H1 (cell line): ENCODE measurements at regions not wholly inside any gene's neighbourhood (a gene's known extent, or its start where the extent isn't known, plus 50 kb on each side); places are given as distances from the start of the nearest gene placed in this dataset.

Source experiments
- CTCF ChIA-PET: fragments of 300-600 bp; sonication (Branson Sonifier 250); formaldehyde crosslinking; loops from one replicate; lab custom pipeline; 2021; ENCODE audit not compliant: partially characterized antibody; lab: Charles Lee
- POLR2A ChIA-PET: fragments of 300-600 bp; sonication (Branson Sonifier 250); formaldehyde crosslinking; loops from one replicate; lab custom pipeline; 2021; ENCODE audit warnings: inconsistent platforms; ENCODE audit not compliant: partially characterized antibody; lab: Charles Lee
- DNase-seq, 2 experiments: peaks; one replicate each; pipeline versions ENCODE4 v3.0.0 to v3.0.0-alpha.2; 2010 to 2022; ENCODE audit warnings: low spot score in 2 of 2, low read depth in 1 of 2, mixed read lengths in 1 of 2
- FAIRE-seq: peaks from 2 replicates; lab custom pipeline; 2011; peaks lifted over from hg19 to GRCh38; lab: Jason Lieb, UNC
- H2AFZ ChIP-seq: 2 replicates; pipeline ENCODE4 v1.8.1; 2012; ENCODE audit warnings: low read length, inconsistent platforms
- H2AK5ac ChIP-seq: 2 replicates; pipeline ENCODE4 v1.6.1; 2013; ENCODE audit warnings: low read depth, low read length
- H2BK120ac ChIP-seq: replicated peaks from 2 replicates; pipeline ENCODE3; 2013; ENCODE audit warnings: low read depth, low read length, inconsistent platforms
- H2BK12ac ChIP-seq: 2 replicates; pipeline ENCODE4 v1.6.1; 2013; ENCODE audit warnings: low read depth, low read length
- H2BK15ac ChIP-seq: 2 replicates; pipeline ENCODE4 v1.6.1; 2013; ENCODE audit warnings: low read length
- H2BK20ac ChIP-seq: 2 replicates; pipeline ENCODE4 v1.6.1; 2013; ENCODE audit warnings: low read length
- H2BK5ac ChIP-seq: 2 replicates; pipeline ENCODE4 v1.6.1; 2013; ENCODE audit warnings: low read depth, low read length
- H3K14ac ChIP-seq: 2 replicates; pipeline ENCODE4 v1.6.1; 2013; ENCODE audit warnings: inconsistent platforms; ENCODE audit not compliant: insufficient read length
- H3K18ac ChIP-seq: 2 replicates; pipeline ENCODE4 v1.6.1; 2013; ENCODE audit warnings: low read length; ENCODE audit errors: extremely low read depth
- H3K23ac ChIP-seq: 2 replicates; pipeline ENCODE4 v1.6.1; 2013; ENCODE audit warnings: inconsistent platforms; ENCODE audit not compliant: insufficient read length
- H3K23me2 ChIP-seq: 2 replicates; pipeline ENCODE4 v1.6.1; 2013; ENCODE audit warnings: low read depth, low read length
- H3K27ac ChIP-seq: 2 replicates; pipeline ENCODE4 v1.6.1; 2011; ENCODE audit warnings: low read depth, low read length, inconsistent platforms
- H3K27me3 ChIP-seq, 4 experiments: replicated peaks in 1 of 4; 1 replicate in 1 of 4; 2 replicates in 3 of 4; pipeline versions ENCODE4 v1.6.1 to v1.8.1; 2011 to 2013; ENCODE audit warnings: low read length in 3 of 4, mild to moderate bottlenecking in 3 of 4, inconsistent platforms in 2 of 4, mixed read lengths in 2 of 4, moderate library complexity in 1 of 4; ENCODE audit not compliant: control insufficient read depth in 3 of 4, insufficient read depth in 3 of 4; ENCODE audit errors: extremely low read depth in 1 of 4
- H3K36me3 ChIP-seq, 4 experiments: 2 replicates each; pipeline versions ENCODE4 v1.6.1 to v1.8.1; 2011 to 2013; ENCODE audit warnings: mild to moderate bottlenecking in 4 of 4, low read length in 3 of 4, moderate library complexity in 2 of 4, control low read depth in 1 of 4, inconsistent platforms in 1 of 4; ENCODE audit not compliant: insufficient read depth in 4 of 4, control insufficient read depth in 2 of 4
- H3K4ac ChIP-seq: replicated peaks from 2 replicates; pipeline ENCODE3; 2013; ENCODE audit warnings: low read length, low read depth, mixed read lengths, inconsistent platforms; ENCODE audit not compliant: insufficient read length
- H3K4me1 ChIP-seq, 4 experiments: replicated peaks in 1 of 4; 1 replicate in 1 of 4; 2 replicates in 3 of 4; pipeline versions ENCODE4 v1.6.1 to v1.8.1; 2011 to 2013; ENCODE audit warnings: low read length in 3 of 4, inconsistent platforms in 2 of 4, mixed read lengths in 1 of 4; ENCODE audit not compliant: insufficient read depth in 4 of 4, control insufficient read depth in 3 of 4
- H3K4me2 ChIP-seq, 2 experiments: 2 replicates each; pipeline versions ENCODE4 v1.6.1 to v1.8.1; 2011 to 2013; ENCODE audit warnings: low read depth in 2 of 2, low read length in 2 of 2, control low read depth in 1 of 2, inconsistent platforms in 1 of 2, mild to moderate bottlenecking in 1 of 2; ENCODE audit not compliant: insufficient read depth in 1 of 2
- H3K4me3 ChIP-seq, 4 experiments: fragments of 200-600, 300-600 bp in 1 of 4; sonication (generic), shearing (Covaris generic), sonication (Bioruptor Twin) in 1 of 4; 2 replicates each; pipeline versions ENCODE4 v1.5.1 to v1.8.1; 2011 to 2016; ENCODE audit warnings: low read length in 4 of 4, low read depth in 3 of 4, control low read depth in 2 of 4, inconsistent platforms in 2 of 4, mild to moderate bottlenecking in 2 of 4, mixed read lengths in 1 of 4, moderate library complexity in 1 of 4; ENCODE audit not compliant: insufficient read depth in 2 of 4; ENCODE audit errors: extremely low read depth in 1 of 4
- H3K56ac ChIP-seq: replicated peaks from 2 replicates; pipeline ENCODE3; 2013; ENCODE audit warnings: low read depth, mild to moderate bottlenecking, mixed read lengths, low read length, inconsistent platforms; ENCODE audit not compliant: insufficient read length
- H3K79me1 ChIP-seq: 2 replicates; pipeline ENCODE4 v1.6.1; 2013; ENCODE audit warnings: low read depth, low read length, control low read depth
- H3K79me2 ChIP-seq, 2 experiments: 2 replicates each; pipeline versions ENCODE4 v1.6.1 to v1.8.1; 2012 to 2013; ENCODE audit warnings: low read length in 2 of 2, mild to moderate bottlenecking in 2 of 2, inconsistent platforms in 1 of 2; ENCODE audit not compliant: insufficient read depth in 2 of 2, control insufficient read depth in 1 of 2
- H3K9ac ChIP-seq, 4 experiments: replicated peaks in 1 of 4; 1 replicate in 1 of 4; 2 replicates in 3 of 4; pipeline versions ENCODE4 v1.6.1 to v1.8.1; 2011 to 2013; ENCODE audit warnings: low read depth in 3 of 4, low read length in 3 of 4, control low read depth in 2 of 4, mild to moderate bottlenecking in 2 of 4, moderate library complexity in 2 of 4, inconsistent platforms in 1 of 4; ENCODE audit errors: extremely low read depth in 1 of 4
- H3K9me3 ChIP-seq, 2 experiments: 2 replicates each; pipeline versions ENCODE4 v1.6.1 to v1.8.1; 2012 to 2013; ENCODE audit warnings: mild to moderate bottlenecking in 2 of 2, moderate library complexity in 2 of 2, control low read depth in 1 of 2, inconsistent platforms in 1 of 2, low read depth in 1 of 2, low read length in 1 of 2, mixed read lengths in 1 of 2; ENCODE audit not compliant: insufficient read depth in 2 of 2
- H4K20me1 ChIP-seq, 2 experiments: replicated peaks in 1 of 2; 2 replicates each; pipeline versions ENCODE3 to v1.8.1; 2011 to 2013; ENCODE audit warnings: inconsistent platforms in 2 of 2, low read length in 2 of 2, mild to moderate bottlenecking in 1 of 2; ENCODE audit not compliant: insufficient read depth in 2 of 2, control insufficient read depth in 1 of 2
- H4K5ac ChIP-seq: 2 replicates; pipeline ENCODE4 v1.6.1; 2013; ENCODE audit warnings: low read length, low read depth, mixed read lengths, inconsistent platforms; ENCODE audit not compliant: insufficient read length
- H4K8ac ChIP-seq: 2 replicates; pipeline ENCODE4 v1.8.0; 2013; ENCODE audit warnings: mild to moderate bottlenecking, moderate library complexity, low read length, inconsistent platforms; ENCODE audit not compliant: insufficient read depth; ENCODE audit errors: extremely low read depth
- H4K91ac ChIP-seq: replicated peaks from 2 replicates; pipeline ENCODE3; 2013; ENCODE audit warnings: low read length, mixed read lengths, inconsistent platforms; ENCODE audit not compliant: insufficient read length
- BRCA1 ChIP-seq: IDR thresholded peaks from 2 replicates; pipeline ENCODE4 v1.6.1; 2012; ENCODE audit warnings: low read depth, low read length, improper control_type of control experiment
- CEBPB ChIP-seq: IDR thresholded peaks from 2 replicates; pipeline ENCODE4 v1.6.1; 2012; ENCODE audit warnings: low read depth, low read length
- CHD1 ChIP-seq: IDR thresholded peaks from 2 replicates; pipeline ENCODE4 v1.6.1; 2012; ENCODE audit warnings: low read depth, low read length, improper control_type of control experiment
- KDM4A ChIP-seq: IDR thresholded peaks from one replicate; pipeline ENCODE4 v1.7.1; 2012; ENCODE audit warnings: low read depth, mild to moderate bottlenecking, moderate library complexity, low read length, inconsistent platforms; ENCODE audit not compliant: severe bottlenecking
- NANOG ChIP-seq: IDR thresholded peaks from 2 replicates; pipeline ENCODE4 v1.6.1; 2011; ENCODE audit warnings: low read length, low read depth, mild to moderate bottlenecking, inconsistent platforms; ENCODE audit not compliant: insufficient read depth, poor library complexity, severe bottlenecking
- POLR2AphosphoS5 ChIP-seq: IDR thresholded peaks from 2 replicates; pipeline ENCODE4 v1.6.1; 2011; ENCODE audit warnings: low read depth, low read length
- POU5F1 ChIP-seq: IDR thresholded peaks from 2 replicates; pipeline ENCODE4 v1.6.1; 2011; ENCODE audit warnings: low read depth, mild to moderate bottlenecking, low read length, moderate library complexity
- RBBP5 ChIP-seq: IDR thresholded peaks from 2 replicates; pipeline ENCODE4 v1.7.1; 2012; ENCODE audit warnings: low read depth, mild to moderate bottlenecking, inconsistent platforms, low read length, moderate library complexity, borderline replicate concordance
- SAP30 ChIP-seq: fragments of 300-600 bp; sonication (generic); IDR thresholded peaks from 2 replicates; pipeline ENCODE4 v1.7.1; 2012; ENCODE audit warnings: low read length, moderate library complexity, mild to moderate bottlenecking, inconsistent platforms; ENCODE audit not compliant: insufficient read depth, insufficient replicate concordance
- SIN3A ChIP-seq, 2 experiments: IDR thresholded peaks in 1 of 2; conservative IDR thresholded peaks in 1 of 2; 2 replicates each; pipeline ENCODE4 v1.6.1; 2011 to 2012; ENCODE audit warnings: low read length in 2 of 2, improper control_type of control experiment in 1 of 2, low read depth in 1 of 2, mild to moderate bottlenecking in 1 of 2
- TBP ChIP-seq: IDR thresholded peaks from 2 replicates; pipeline ENCODE4 v1.6.1; 2011; ENCODE audit warnings: low read depth, low read length, improper control_type of control experiment
- WGBS, 2 experiments: shearing (Covaris generic) in 1 of 2; methylation state at CpG; one replicate each; pipeline versions ENCODE4 v1.1.6 to v1.1.7; 2013 to 2015; ENCODE audit warnings: low lambda C conversion rate in 2 of 2, mixed read lengths in 2 of 2, inconsistent platforms in 1 of 2, low coverage in 1 of 2, missing lambda C conversion rate in 1 of 2; ENCODE audit not compliant: insufficient replicate concordance in 2 of 2, insufficient coverage in 1 of 2, insufficient read length in 1 of 2; ENCODE audit errors: extremely low coverage in 1 of 2, missing lambda C conversion rate in 1 of 2; 5-methylcytosine and 5-hydroxymethylcytosine counted together
- TF ChIP-seq, protein P1 (sequence below), 3 experiments: IDR thresholded peaks; 1 replicate in 2 of 3; 2 replicates in 1 of 3; pipeline versions ENCODE4 v1.5.1 to v1.6.1; 2011; ENCODE audit warnings: low read length in 3 of 3, mild to moderate bottlenecking in 3 of 3, inconsistent platforms in 2 of 3, low read depth in 1 of 3, moderate library complexity in 1 of 3; ENCODE audit not compliant: insufficient read depth in 1 of 3; ENCODE audit errors: control extremely low read depth in 1 of 3

DNA sequence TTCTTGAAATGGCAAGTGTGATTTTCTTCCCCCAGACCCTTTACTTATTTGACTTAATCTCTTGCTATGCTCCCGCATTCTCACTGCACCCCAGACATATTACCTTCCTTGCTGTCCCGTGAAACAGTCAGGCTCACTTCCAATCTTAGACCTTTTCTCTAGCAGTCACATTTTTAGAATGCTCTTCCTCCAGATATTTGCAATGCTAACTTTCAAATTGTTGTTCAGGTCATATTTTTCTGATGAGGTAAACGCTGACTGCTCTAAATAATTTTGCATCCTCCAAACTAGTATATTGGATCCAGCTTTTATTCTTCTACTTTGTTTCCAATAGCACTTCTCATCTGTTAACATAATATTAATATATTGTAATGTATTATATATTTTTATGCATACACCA is 648.2 kb upstream of the NEGR1 start:
- WGBS, 2 experiments = 86% methylated on average over 3 of the region's 3 CpGs; no CpG with 5 or more reads in 1 of the 2 experiments
- Histone ChIP-seq H2BK120ac (no peak overlapping the region), H2AFZ (peak overlapping the region; percentile 79; the same call in 1 of the 2 replicates), H3K9me3 (no peaks in the 10 kb centered on the region), H3K18ac (no peak overlapping the region), H3K4ac (no peak overlapping the region), H3K36me3 (no peaks in the 10 kb centered on the region), H3K9ac (no peak overlapping the region), H2BK20ac (no peak overlapping the region), H3K4me3 (no peak overlapping the region), H3K23me2 (no peaks in the 10 kb centered on the region), H3K27me3 (no peaks in the 10 kb centered on the region), H3K4me2 (no peak overlapping the region), H3K4me1 (no peaks in the 10 kb centered on the region; a peak in 1 of 7 replicates), H4K20me1 (no peaks in the 10 kb centered on the region), H4K8ac (no peak overlapping the region), H3K23ac (no peak overlapping the region), H3K56ac (no peak overlapping the region), H2BK5ac (no peak overlapping the region), H2BK15ac (no peak overlapping the region), H4K5ac (no peak overlapping the region), H2BK12ac (no peak overlapping the region), H2AK5ac (no peak overlapping the region), H3K79me2 (no peaks in the 10 kb centered on the region), H3K79me1 (no peaks in the 10 kb centered on the region), H3K27ac (no peak overlapping the region), H3K14ac (no peak overlapping the region), H4K91ac (no peak overlapping the region)
- ChIA-PET CTCF (no interaction called here), POLR2A (no interaction called here)
- no peak for FAIRE-seq
- no peak for DNase-seq
- no peak for TF ChIP-seq TBP
- TF ChIP-seq SIN3A (conservative IDR thresholded peaks at IDR 0.05 in 1 of 2, IDR thresholded peaks at IDR 0.05 in 1 of 2; ENCODE audit: low read depth in 1 of 2, low read length in 2 of 2) = no peak
- no peak for TF ChIP-seq CHD1
- TF ChIP-seq POLR2AphosphoS5 = no peak
- no peak for TF ChIP-seq KDM4A
- no peak for TF ChIP-seq NANOG
- no peak for TF ChIP-seq RBBP5
- TF ChIP-seq POU5F1 = no peak
- no peak for TF ChIP-seq CEBPB
- TF ChIP-seq SAP30 = no peak
- TF ChIP-seq, protein P1, sequence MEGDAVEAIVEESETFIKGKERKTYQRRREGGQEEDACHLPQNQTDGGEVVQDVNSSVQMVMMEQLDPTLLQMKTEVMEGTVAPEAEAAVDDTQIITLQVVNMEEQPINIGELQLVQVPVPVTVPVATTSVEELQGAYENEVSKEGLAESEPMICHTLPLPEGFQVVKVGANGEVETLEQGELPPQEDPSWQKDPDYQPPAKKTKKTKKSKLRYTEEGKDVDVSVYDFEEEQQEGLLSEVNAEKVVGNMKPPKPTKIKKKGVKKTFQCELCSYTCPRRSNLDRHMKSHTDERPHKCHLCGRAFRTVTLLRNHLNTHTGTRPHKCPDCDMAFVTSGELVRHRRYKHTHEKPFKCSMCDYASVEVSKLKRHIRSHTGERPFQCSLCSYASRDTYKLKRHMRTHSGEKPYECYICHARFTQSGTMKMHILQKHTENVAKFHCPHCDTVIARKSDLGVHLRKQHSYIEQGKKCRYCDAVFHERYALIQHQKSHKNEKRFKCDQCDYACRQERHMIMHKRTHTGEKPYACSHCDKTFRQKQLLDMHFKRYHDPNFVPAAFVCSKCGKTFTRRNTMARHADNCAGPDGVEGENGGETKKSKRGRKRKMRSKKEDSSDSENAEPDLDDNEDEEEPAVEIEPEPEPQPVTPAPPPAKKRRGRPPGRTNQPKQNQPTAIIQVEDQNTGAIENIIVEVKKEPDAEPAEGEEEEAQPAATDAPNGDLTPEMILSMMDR (IDR thresholded peaks at IDR 0.05; ENCODE audit: control extremely low read depth in 1 of 3, insufficient read depth in 1 of 3, low read depth in 1 of 3, low read length in 3 of 3) = no peak
- no peak for TF ChIP-seq BRCA1
